Stimulated activated CD8-positive, alpha-beta memory T cell treated with anti-CD3 and anti-CD28 coated beads, Interleukin-12 subunit alpha, Interleukin-12 subunit beta, amount 100 ng/mL, for 24 hours (primary cell): ENCODE measurements at regions not wholly inside any gene's neighbourhood (a gene's known extent, or its start where the extent isn't known, plus 50 kb on each side); places are given as distances from the start of the nearest gene placed in this dataset.
"Not testable (repeated sequence)": the region's sequence is repeated elsewhere in the genome, so short reads cannot be mapped to it uniquely, and the experiment has no call there.

Experiments
- DNase-seq: peaks from one replicate; pipeline ENCODE4 v3.0.0-alpha.2; 2020; ENCODE audit errors: extremely low read depth

DNA sequence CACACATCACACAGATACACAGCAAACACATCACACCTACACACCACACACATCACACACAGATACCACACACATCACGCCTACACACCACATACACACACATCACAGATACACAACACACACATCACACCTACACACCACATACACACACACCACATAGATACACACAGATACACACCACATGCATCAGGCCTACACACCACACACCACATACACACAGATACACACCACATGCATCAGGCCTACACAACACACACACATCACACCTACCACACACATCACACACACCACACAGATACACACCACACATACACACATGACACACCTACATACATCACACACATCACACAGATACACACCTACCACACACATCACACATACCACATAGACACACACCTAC is 158.8 kb downstream of the NDUFA10 start:
- DNase-seq, result no peak

DNA sequence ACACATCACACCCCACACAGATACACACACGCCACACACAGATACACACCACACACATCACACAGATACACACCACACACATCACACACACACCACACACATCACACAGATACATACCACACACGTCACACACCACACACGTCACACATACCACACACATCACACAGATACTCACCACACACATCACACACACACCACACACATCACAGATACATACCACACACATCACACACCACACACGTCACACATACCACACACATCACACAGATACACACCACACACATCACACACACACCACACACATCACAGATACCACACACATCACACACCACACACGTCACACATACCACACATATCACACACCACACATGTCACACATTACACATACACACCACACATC is 159.3 kb downstream of the NDUFA10 start:
- not testable (repeated sequence) for DNase-seq

DNA sequence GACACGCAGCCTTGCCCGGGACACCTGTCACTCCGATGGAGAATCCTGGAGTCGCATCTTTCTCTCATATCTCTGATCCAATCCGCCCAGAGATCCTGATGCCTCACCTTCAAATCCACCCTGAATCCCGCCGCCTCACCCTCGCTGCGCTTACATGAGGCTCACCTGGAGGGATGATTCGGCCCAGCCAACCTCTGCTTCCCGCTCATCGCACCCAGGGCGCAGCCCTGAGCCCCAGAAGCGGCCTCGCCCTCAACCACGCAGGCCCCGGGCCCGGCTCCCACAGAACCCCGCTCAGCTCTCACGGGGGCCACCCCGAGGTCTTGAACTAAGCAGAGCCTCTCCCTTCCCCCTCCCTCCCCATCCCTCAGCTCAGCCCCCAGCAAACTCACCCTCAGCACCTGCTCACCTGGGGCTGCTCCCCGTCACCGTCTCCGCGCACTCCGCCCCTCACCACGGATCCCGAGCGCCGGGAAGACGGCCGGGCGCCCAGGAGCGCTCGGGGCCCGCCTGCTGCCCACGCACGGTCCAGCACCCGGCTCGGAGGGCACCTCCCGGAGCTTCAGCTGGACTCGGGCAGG is 160.0 kb downstream of the NDUFA10 start:
- no peak for DNase-seq

DNA sequence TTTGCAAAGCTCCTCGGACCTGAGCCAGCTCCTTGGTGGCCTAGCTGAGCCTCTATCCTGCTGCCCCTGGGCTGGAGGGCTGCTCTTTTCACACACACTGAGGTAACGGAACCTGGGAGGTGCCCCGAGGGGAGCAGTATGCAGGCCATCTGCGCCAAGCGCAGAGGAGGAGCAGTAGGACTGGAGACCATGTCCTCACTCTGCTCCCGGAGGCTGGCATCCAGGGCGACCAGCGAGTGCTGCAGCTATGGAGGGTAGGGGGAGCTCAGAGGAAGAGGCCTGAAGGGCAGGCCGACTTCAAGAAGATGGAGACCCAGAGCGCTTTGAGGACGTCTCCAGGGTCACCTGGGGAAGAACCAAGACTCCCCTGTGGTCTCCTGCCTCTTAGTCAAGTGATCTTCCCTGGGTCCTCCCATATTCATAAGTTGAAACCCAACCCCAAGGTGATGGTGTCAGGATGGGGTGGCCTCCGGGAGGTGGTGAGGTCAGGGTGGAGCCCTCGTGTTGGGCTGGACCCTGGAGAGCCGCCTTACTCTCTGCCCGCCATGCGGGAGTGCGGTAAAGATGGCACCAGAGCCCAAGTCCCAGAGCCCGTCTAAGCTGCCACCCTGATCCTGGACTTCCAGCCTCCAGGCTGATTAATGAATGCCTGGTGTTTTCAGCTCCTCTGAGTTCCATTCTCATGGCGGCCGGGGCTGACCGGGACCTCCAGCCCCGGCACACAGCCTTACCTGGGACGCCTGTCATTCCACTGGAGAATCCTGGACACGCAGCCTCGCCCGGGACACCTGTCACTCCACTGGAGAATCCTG is 160.7 kb downstream of the NDUFA10 start:
- DNase-seq, result no peak

DNA sequence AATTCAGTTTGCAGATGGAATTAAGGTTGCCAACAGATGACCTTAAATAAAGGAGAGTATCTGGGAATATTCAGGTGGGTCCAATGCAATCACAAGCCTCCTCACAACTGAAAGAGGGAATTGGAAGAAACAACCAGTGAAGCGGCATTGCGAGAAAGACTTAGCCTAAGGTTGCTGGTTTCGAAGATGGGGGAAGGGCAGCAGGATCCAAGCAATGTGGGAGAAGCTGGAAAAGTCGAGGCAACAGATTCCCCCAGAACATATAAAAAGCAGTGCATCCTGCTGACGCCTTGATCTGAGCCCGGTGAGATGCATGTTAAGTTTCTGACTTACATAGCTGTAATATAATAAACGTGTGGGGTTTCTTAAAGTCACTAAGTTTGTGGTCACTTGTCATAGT is 162.5 kb downstream of the NDUFA10 start:
- no peak for DNase-seq

DNA sequence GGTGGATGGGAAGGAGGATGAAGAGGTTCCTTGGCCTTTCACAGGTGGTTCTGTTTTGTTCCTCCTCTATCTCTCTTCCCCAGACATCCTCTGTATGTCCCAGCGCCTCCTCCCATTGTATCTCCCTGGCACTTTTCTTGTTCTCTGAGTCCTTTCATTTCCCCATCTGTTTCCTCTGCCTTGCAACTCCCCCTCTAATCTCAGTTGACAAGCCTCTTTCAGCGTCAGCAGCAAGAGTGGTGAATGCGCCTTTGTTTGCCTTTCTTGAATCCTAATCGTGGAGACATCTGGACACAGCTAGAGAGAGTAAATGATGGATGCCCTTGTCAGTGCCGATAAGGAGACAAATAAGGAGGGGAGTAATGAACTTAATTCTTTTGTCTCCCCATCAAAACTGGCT is 167.0 kb downstream of the NDUFA10 start:
- no peak for DNase-seq

DNA sequence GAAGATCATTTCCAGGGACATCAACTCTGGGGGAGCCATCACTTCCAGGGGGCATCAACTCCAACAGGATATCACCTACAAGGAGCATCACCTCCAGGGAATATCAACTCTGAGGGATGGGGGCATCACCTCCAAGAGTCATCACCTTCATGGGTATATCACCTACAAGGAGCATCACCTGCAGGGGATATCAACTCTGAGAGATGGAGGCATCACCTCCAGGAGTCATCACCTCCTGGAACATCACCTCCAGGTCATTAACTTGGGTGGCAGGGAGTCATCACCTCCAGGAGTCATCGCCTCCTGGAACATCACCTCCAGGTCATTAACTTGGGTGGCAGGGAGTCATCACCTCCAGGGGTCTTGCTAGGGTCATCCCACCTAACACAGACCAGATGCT is 167.6 kb downstream of the NDUFA10 start:
- DNase-seq, result no peak

DNA sequence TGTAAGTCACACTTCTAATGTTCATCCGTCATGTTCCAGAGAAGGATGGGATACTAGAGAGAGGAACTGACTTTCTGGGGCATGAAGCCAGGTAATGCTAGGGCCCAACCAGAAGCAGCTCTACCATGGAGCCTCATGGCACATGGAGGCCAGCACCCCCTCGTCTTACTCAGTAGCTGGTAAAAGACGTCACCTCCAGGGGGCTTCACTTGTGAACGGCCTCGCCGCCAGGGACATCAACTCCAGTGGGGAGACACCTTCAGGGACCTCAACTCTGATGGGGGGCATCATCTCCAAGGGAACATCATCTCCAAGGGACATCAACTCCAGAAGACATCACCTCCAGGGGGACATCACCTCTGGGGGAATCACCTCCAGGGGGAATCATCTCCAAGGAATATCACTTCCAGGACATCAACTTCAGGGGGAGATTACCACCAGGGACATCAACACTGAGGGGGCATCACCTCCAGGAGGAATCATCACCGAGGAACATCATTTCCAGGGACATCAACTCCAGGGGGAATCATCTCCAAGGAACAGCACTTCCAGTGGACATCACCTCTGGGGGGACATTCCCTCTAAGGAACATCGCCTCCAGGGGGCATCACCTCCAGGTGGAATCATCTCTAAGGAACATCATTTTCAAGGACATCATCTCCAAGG is 168.4 kb downstream of the NDUFA10 start:
- no peak for DNase-seq

DNA sequence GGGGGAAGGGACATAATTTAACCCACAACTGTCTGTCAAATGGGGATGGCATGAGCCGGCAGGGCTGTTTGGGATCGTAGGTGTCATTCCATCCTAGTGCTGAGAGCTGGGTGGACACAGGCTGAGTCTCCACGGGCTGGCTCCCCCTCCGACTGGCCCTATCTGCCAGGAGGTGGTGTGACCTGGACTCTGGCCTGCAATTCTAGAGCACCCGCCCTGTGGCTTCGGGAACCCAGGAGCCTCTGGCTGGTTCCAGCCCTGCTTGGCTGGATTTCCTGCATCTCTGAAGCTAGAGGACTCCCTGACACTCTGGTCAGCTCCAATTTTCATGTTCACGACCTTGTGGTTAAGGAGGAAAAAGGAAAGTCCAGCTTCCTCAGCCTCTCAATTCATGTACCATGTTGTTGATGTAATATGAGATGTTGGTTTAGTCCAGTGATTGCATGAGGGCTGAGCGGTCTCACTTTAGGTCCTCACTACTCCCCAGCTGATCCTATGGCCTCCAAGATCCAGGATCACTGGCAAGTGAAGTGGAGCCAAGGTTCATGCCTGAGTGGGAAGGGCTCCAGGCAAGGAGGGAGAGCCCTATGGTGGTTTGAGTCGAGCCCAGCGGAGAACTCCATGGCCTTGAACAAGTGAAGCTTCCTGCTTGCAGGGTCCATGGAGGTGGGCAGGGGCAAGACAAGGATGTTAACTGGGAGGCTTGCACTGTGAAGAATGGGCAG is 169.1 kb downstream of the NDUFA10 start:
- no peak for DNase-seq

DNA sequence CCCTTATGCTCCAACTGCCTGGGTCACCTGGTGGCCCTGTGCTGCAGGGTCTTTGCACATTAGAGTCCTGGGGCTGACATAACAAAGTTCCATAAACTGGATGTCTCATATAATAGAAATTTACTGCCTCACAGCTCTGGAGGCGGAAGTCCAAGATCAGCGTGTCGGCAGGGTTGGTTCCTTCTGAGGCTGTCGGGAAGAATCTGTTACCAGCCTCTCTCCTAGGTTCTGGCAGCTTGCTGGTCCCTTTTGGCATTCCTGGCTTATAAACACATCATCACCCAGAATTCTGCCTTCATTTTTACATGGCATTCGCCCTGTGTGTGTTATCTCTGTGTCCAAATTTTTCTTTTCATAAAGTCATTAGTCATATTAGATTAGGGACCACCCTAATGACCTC is 170.5 kb downstream of the NDUFA10 start:
- DNase-seq, result no peak

DNA sequence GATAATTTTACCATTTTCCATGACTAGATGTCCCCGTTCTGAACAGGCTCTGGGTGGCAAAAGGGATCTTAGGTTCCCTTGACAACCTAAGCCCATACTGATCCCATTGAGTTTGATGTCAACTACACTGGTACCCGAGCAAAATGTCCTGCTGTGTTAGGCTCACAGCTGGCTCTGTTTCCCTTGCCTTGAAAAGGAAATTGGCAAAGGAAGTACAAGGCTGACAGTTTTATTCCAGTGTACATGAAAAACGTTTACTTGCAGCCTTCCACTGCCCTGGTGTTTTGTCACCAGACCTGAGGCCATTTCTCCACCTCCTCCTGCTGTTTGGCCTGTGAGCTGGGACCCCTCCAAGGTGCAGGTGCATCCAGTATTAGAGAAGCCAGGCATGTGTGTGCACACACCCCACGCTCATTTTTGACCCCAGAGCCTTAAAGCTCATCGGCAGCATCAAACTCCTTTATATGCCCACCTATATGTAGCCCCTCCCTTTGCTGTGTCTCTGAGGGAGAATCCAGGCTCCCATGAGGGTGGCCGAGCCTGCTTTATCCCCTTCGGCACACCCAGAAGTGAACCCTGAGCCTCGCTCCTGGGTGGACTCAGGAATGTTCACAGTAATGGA is 171.3 kb downstream of the NDUFA10 start:
- DNase-seq, result no peak

DNA sequence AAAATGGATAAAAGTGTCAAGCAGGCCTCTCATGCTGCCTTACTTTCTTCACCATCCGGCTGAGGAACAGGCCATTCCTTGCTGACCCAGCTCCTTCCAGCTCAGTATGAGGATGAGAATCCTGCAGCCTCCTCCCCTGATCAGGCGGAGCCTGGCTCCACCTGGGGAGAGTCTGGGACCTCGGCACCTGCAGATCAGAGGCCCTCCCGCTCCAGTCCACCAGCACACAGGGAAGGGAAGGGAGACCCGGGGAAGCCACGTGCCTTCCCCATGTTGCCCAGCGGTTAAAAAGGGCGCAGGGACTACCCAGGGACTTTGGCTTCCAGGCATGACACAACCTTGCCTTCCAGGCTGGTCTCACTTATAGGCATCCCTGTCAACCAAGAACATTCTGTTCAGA is 172.0 kb downstream of the NDUFA10 start:
- no peak for DNase-seq

DNA sequence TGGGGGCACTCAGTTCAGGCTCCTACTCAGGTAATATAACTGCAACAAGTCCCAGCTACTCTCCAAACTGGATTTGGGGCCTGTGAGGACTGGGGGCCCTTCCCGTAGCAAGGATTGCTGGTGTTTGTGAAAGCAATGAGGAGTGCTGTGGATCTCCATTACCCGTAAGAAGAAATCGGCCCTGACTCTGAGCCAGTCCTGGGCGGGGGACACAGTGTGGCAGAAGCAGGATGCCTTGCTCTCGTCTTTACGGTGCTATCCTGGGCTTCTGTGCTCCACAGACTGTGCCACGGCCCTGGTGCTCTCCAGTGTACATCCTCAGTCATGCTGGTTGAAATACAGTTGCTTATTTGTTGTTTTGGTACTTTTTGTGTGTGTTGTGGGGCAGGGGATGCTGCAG is 172.9 kb downstream of the NDUFA10 start:
- DNase-seq, result no peak

DNA sequence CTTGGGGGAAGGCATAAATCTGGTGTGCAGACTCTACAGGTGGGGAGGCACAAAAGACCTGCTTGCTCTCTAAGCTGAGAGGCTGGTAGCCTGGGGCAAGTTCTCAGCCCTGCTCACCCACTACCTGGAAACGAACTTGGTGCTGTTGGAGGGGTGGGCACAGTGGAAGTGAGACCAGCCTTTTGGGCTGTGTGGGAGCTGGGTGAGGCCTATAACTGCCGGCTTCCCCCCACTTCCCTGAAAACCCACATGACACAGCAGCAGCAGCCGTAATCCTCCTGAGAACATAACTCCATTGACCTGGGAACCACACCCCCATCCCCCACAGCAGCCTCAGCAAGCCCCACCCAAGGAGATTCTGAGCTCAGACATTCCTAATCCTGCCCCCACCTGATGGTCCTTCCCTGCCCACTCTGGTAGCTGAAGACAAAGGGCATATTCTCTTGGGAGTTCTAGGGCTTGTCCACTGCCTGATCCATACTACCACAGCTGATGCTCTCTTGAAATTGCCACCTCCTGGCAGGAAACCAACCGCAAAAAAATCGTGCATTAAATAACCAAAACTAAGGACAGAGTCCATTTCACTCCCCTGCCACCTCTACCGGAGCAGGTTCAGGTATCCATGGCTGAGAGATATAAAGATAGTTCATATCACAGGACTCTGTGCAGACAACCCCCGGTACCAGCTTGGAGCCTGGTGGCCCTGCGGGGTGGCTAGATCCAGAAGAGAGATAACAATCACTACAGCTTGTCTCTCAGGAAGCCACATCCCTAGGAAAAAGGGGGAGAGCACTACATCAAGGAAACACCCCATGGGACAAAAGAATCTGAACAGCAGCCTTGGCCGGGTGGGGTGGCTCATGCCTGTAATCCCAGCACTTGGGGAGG is 178.1 kb downstream of the NDUFA10 start:
- no peak for DNase-seq

DNA sequence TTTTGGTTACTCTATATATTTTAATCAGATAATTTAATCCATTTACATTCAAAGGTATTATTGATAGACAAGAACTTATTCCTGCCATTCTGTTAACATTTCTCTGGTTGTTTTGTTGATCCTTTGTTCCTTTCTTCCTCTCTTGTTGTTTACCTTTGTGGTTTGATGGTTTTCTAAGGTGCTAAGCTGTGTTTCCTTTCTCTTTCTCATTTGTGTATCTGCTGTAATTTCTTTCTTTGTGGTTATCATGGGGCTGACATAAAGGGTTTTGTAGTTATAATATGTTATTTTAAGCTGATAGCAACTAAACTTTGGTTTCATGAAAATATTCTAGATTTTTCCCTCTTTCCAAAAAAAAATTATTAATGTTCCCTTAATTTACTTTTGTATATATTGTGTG is 179.2 kb downstream of the NDUFA10 start:
- no peak for DNase-seq

DNA sequence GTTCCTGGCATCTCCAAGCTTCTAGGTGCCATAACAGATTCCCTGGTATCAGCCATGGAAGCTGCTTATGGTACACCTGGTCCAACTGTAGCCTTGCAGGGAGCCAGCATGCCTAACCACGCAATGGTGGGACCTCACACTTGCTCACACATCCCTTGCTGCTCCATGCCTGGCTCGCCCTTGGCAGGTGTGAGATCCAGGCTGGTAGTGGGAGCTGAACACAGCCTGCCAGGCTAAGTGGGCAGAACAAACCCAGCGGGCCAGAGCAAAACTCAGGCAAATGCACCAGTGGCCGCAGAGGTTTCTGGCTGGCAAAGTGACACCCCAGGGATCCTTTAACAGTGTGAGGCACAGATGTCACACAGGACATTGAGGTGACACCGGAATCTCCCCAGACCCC is 185.8 kb downstream of the NDUFA10 start:
- DNase-seq, result no peak

DNA sequence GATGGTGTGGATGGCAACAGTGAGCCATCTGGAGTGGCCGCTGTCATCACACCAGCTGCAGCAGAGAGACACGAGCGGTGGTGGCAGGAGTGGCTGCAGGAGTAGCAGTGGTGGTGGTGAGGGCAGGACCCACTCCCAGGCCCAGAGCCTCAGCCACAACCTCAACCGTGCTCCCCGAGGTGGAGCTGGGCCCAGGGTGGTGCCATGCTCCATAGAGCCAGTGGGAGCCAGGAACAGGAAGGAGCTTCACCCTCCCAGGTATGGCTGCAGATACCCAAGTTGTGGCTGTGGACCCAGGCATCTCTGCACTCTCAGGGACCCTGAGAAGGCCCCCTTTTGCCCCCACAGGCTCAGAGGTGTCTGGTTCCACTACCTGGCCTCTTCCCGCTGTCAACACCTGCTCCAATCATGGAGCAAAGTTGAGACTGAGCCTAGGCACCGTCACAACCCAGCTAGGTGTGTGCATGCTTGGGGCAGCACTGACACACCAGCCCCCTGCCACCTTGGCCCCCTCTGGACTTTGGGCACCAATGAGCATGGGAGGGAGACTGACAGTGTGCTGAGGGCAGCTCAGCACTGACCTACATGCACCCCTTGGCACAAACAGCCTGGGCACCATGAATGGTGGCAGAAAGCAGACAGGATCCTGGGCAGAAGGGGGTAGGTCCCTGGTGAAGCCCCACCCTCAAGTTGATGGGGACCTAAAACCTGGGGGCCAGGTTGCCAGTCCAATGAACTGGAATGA is 188.9 kb downstream of the NDUFA10 start:
- DNase-seq, result no peak

DNA sequence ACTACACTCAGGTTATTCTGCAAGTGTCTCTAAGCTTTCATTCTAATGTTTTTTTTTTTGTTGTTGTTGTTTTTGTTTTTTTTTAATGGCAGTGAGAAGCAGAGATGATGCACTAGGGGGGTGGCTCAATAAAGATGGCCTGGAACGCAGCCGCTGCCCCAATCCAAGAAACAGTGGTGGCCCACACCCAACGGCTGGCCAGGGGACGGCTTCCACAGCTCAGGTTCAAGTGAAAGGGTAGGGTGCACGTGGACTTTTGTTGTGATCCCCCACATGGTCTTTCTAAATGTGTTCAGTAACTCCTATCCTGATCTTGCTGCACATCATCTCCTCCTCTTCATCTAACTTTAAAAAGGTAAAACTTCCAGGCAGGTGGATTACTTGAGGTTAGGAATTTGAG is 190.1 kb downstream of the NDUFA10 start:
- no peak for DNase-seq

DNA sequence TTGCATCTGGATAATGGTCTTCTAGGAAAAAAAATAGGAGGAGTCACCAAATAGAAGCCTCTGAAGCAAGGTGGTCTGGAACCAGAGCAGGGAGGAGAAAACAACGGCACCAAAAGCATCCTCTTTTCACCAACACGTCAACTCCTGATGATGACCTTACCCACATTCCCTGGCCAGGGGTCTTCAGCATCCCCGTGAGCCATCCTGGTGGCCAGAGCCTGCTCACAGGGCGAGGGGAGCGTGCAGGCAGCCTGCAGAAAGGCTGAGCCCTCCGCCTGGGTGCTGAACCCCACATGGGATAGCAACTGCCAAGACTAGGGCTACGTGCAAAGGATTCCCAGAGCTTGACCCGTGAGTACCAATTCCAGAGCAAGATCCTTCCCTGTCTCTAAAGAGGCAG is 191.0 kb downstream of the NDUFA10 start:
- DNase-seq, result no peak
